Muscle of leg (tissue), 3 donors: ENCODE measurements at regions not wholly inside any gene's neighbourhood (a gene's known extent, or its start where the extent isn't known, plus 50 kb on each side); places are given as distances from the start of the nearest gene placed in this dataset.

Source experiments
- DNase-seq: peaks from one replicate; pipeline ENCODE4 v3.0.0; 2013
- H3K27ac ChIP-seq: one replicate; pipeline ENCODE4 v1.5.1; 2013; ENCODE audit warnings: mild to moderate bottlenecking, low read length, control low read depth
- H3K27me3 ChIP-seq: one replicate; pipeline ENCODE4 v1.6.1; 2013; ENCODE audit warnings: low read length; ENCODE audit not compliant: control insufficient read depth, insufficient read depth
- H3K36me3 ChIP-seq: one replicate; pipeline ENCODE4 v1.6.1; 2013; ENCODE audit warnings: low read length; ENCODE audit not compliant: control insufficient read depth, insufficient read depth
- H3K4me1 ChIP-seq: one replicate; pipeline ENCODE4 v1.6.1; 2013; ENCODE audit warnings: low read length; ENCODE audit not compliant: control insufficient read depth, insufficient read depth
- H3K4me3 ChIP-seq: one replicate; pipeline ENCODE4 v1.5.1; 2013; ENCODE audit warnings: low read length, control low read depth
- H3K9me3 ChIP-seq: replicated peaks from 2 replicates; pipeline ENCODE4 v1.6.1; 2013; ENCODE audit warnings: low read depth, low read length; ENCODE audit not compliant: control insufficient read depth
- WGBS: methylation state at CpG from one replicate; pipeline ENCODE4 v1.1.5; 2013; ENCODE audit warnings: missing lambda C conversion rate; ENCODE audit not compliant: insufficient coverage; 5-methylcytosine and 5-hydroxymethylcytosine counted together

DNA sequence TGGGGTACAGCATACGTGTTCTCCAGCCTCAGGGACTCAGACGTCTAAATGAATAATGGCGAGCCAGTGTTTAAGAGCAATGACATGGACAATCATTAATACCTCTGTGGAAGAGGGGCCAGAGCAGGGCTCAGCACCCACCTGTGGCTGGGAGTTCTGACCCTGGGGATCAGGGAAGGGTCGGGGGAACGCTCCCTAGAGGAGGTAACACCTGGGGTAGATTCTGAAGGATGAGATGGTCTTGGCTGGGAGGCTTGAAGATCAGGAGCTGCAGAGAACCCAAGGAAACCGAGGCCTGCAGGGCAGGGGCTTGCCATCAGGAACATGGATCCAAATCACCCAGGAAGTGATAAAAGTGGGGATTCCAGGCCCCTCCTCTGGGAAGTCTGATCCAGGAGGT is 138.2 kb upstream of the RUNX3 start:
- 83% methylated on average over 6 of the region's 6 CpGs for WGBS
- Histone ChIP-seq H3K27ac (no peak overlapping the region), H3K4me3 (no peak overlapping the region), H3K36me3 (no peaks in the 10 kb centered on the region), H3K27me3 (peaks cover 2% of the 10 kb centered on the region), H3K4me1 (peaks cover 15% of the 10 kb centered on the region), H3K9me3 (peaks cover 3% of the 10 kb centered on the region)
- no peak for DNase-seq

DNA sequence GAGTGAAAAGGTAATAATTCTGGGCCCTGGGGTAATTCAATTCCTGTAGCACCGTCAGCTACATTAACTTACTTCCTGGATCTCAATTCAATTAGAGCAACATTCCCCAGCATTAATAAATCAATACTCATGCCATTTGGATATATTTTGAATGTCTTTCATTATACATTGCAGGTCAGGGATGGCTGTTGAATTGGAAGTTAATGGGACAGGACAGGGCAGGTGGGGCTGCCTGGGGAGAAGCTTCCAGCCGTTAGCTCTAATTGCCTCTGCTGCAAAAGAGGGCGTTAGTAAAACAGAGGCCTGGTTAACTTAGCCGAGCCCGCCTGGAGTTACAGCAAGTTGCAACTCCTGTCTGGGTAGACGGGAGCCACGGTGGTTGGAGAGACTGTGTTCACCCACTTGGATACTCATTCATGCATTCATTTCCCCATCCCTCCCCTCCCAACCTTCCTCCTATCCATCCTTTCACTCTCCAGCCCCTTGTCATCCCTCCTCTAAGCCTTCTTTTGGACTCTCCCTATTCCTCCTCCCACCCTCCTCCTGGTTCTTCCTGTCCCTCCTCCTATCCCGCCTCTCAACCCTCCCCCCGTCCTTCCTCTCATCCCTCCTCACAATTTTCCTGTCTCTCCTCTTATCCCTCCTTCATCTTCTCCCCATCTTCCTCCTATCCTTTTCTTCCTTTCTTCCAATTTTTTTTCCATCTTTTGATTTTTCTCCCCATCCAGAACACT is 137.6 kb upstream of the RUNX3 start:
- Histone ChIP-seq H3K9me3 (peaks cover 3% of the 10 kb centered on the region), H3K27me3 (peaks cover 2% of the 10 kb centered on the region), H3K27ac (no peak overlapping the region), H3K36me3 (no peaks in the 10 kb centered on the region), H3K4me3 (no peak overlapping the region), H3K4me1 (peaks cover 15% of the 10 kb centered on the region)
- no peak for DNase-seq
- 62% methylated on average over 8 of the region's 9 CpGs for WGBS

DNA sequence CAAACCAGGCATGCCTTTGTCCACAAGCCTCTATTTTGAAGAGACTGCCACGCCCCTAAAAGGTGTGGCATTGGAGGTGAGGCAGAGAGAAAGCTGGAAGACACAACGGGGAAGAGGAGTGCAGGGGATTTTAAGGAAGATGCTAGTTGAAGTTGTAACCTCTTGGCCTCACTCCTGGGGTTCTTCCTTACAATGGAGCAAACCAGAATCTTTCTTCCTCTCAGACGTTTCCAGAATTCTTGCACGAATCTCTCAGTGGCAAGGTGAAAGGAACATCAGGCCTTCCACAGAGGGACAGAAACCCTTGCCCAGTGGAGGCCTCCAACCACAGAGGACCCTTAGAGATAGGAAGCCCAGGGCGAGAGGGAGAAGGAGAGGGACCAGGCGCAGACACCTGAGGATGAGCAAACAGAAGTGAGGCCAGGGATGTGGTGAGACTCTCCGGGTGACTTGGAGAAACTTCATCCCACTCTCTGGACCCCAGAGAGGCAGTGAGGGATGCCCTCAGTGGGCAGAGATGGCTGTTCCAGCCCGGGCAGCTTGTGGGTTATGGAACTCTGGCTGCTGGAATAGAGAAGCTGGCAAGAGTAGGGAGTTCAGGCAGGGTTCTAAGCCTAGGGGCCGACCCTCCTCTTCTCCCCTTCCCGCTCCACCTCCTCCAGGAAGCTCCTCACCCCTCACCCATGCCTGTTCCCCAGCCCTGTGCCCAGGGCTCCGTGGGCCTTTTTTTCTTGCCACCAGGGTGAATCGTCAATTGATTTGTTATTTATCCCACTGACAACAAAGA is 136.8 kb upstream of the RUNX3 start:
- Histone ChIP-seq H3K27me3 (peaks cover 2% of the 10 kb centered on the region), H3K9me3 (peaks cover 3% of the 10 kb centered on the region), H3K36me3 (no peaks in the 10 kb centered on the region), H3K4me1 (peaks cover 15% of the 10 kb centered on the region), H3K4me3 (no peak overlapping the region), H3K27ac (no peak overlapping the region)
- WGBS: 74% methylated on average over 5 of the region's 12 CpGs
- no peak for DNase-seq

DNA sequence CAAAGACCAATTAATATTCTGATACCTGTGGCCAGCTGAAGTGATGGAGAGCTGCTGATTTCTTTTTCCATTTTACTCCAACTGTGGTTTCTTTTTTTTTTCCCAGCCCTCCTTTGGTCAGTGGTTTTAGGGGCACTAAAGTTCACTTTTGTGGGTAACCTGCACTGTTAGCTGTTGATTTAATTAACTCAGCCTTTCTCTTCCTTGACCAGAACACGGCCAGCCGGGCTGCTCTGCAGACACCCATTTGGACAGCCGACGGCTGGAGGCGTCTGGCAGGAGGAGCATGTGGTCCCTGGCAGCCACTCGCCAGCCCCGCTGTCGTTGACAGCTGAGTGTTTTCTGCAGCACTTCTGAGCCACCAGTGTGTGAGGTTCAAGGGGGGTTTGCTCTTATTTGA is 136.2 kb upstream of the RUNX3 start:
- DNase-seq: no peak
- 3% methylated on average over 8 of the region's 8 CpGs for WGBS
- no peak overlapping the region for H3K27ac ChIP-seq
- no peaks in the 10 kb centered on the region for H3K36me3 ChIP-seq
- no peak overlapping the region for H3K4me3 ChIP-seq
- H3K4me1 ChIP-seq: peaks cover 15% of the 10 kb centered on the region
- H3K27me3 ChIP-seq: peaks cover 2% of the 10 kb centered on the region
- H3K9me3 ChIP-seq: peaks cover 3% of the 10 kb centered on the region

DNA sequence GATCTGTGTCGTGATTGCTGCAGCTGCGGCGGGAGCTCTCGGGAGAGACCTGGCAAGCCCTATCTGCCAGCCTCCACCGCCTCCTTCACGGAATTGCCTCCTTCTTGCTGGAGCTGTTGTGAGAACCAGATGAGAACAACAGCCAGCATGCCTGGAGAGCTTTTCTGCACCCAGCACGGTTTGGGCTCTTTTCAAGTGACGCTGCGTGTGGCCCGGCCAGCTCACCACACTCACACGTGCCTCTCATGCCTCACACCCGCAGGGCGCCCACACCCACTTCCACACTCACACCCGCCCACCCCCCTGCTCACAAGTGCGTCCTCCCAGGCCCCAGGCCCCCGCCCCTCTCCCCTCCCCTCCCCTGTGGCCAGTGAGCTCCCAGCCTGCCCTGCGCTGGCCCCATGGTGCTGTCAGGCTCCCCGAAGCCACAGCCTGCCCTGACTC is 135.7 kb upstream of the RUNX3 start:
- H3K27ac ChIP-seq: no peak overlapping the region
- H3K4me3 ChIP-seq: no peak overlapping the region
- H3K36me3 ChIP-seq: no peaks in the 10 kb centered on the region
- H3K4me1 ChIP-seq: peaks cover 15% of the 10 kb centered on the region
- 26% methylated on average over 8 of the region's 18 CpGs for WGBS
- peaks cover 3% of the 10 kb centered on the region for H3K9me3 ChIP-seq
- peaks cover 2% of the 10 kb centered on the region for H3K27me3 ChIP-seq
- no peak for DNase-seq

DNA sequence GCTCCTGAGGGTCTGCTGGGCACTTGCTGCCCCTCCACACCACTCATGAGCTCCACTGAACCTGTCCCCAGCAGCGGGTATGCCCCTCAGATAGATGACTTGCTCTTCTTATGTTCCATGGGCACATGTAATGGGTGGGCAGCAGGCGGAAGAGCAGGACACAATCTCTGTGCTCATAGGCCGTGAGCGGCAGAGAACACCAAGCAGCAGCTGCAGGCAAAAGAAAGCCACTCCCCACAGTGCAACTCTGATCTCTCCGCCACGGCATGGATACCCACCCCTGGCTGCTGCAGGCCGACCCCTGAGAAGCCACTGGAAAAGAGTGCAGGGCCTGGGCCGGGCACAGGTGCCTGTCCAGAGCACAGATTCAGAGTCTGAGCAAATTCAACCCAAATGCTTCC is 135.2 kb upstream of the RUNX3 start:
- H3K4me3 ChIP-seq: no peak overlapping the region
- H3K27me3 ChIP-seq: peaks cover 1% of the 10 kb centered on the region
- WGBS: 52% methylated on average over 8 of the region's 8 CpGs
- DNase-seq: no peak
- no peak overlapping the region for H3K27ac ChIP-seq
- peaks cover 3% of the 10 kb centered on the region for H3K9me3 ChIP-seq
- no peaks in the 10 kb centered on the region for H3K36me3 ChIP-seq
- H3K4me1 ChIP-seq: peaks cover 15% of the 10 kb centered on the region

DNA sequence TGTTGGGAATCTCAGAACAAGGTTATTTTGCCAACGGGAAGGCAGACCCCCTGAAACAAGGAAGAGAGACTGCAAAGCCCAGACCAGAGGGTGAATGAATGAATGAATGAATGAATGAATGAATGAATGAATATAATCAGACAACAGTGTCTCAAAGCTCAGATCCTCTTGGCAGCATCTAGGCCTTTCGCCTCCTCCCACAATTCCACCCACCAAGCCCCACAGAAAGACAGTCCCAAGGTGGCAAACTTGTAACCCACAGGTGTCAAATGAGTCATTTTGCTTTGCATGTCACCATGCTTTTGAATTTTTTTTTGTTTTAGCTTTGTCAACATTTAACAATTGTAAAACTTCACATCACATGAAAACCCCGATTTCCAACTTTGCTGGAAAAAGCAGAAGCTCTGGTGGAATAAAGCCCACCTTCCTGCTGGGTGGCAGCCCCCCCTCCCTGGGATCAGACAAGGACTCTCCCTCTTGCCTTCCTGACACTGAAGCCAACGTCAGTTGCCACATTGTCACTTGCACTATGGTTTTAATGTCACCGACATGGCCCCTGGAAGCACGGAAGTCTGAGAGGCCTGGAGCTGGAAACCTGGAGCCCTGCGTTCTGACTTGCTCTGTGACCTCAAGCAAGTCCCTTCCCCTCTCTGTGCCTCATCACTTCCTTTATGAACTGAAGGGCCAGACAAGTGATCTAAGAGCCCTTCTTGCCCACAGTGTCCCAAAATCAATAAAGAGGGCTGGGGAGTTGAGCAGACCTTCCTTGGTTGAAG is 134.6 kb upstream of the RUNX3 start:
- Histone ChIP-seq H3K4me3 (no peak overlapping the region), H3K36me3 (no peaks in the 10 kb centered on the region), H3K9me3 (peaks cover 3% of the 10 kb centered on the region), H3K27ac (no peak overlapping the region), H3K4me1 (peaks cover 15% of the 10 kb centered on the region), H3K27me3 (no peaks in the 10 kb centered on the region)
- no peak for DNase-seq
- 58% methylated on average over 6 of the region's 7 CpGs for WGBS

DNA sequence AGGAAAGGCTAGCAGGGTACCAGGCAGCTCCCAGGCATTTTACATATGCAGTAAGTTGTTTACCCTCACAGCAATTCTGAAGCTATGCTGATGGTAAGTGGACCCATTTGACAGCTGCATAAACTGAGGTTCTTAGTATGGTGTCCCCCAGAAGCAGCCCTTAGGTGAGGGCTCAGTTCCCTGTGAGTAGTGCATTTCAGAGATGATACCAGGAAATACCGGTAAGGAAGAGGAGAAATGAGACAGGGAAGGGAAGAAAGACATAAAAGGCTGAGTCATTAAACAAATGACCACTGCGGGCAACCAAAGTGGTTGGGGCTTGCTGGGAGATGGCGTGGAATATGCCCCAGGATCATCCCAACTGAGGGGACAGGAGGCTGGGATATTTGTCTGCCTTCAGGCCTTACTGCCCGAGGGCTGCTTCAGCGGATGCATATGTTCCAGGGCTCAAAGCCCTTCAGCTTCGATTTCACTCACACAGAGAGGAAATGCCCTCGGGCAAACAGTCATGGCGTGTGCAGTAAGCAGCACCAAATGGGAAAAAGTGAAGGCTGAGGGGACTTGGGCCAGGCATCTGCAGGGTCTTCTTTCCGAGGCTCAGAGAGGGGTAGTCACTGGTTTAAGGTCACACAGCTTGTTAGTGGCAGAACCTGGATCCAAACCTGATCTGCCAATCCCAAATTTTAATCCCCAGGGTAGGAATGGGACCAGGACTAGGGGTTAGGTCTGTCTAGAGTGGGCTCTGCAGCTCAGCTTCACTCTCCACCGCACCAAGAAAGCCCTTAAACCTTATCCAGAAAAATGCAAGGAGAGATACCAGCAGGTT is 133.7 kb upstream of the RUNX3 start:
- 81% methylated on average over 6 of the region's 10 CpGs for WGBS

DNA sequence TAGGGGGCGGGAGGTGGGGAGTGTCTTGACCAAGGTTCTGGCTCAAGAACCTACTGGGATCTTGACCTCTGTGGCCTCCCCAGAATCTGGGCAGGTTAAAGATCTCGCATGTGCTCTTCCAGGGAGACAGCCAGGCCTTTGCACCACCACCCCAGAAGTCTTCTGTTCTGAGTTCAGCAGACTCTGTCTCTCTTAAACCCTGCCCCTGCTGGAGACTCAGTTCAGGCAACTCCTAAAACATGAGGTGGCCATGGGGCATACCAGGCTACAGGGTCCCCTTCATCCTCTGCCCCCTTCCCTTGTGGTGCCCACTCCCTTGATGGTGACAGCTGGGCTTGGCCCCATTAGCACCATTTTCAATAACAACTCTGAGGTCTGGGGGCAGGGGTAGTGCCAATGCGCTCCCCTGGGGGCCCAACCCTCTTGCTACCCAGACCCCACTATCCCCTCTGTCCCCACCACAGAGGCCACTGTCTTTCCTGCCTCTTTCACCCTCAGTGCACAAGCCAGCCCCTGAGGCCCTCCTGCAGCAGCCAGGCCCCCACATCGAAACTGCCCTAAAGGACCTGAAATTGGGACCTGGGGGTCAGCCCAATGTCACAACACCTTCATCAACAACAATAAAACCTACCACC is 132.7 kb upstream of the RUNX3 start:
- no peak for DNase-seq
- WGBS: 81% methylated on average over 3 of the region's 4 CpGs
- no peaks in the 10 kb centered on the region for H3K9me3 ChIP-seq
- H3K36me3 ChIP-seq: no peaks in the 10 kb centered on the region
- no peak overlapping the region for H3K27ac ChIP-seq
- no peaks in the 10 kb centered on the region for H3K27me3 ChIP-seq
- H3K4me1 ChIP-seq: peaks cover 15% of the 10 kb centered on the region
- no peak overlapping the region for H3K4me3 ChIP-seq

More for the DNA sequence above, 133.7 kb upstream of the RUNX3 start:
- no peaks in the 10 kb centered on the region for H3K36me3 ChIP-seq
- no peak overlapping the region for H3K4me3 ChIP-seq
- H3K27me3 ChIP-seq: no peaks in the 10 kb centered on the region
- H3K27ac ChIP-seq: no peak overlapping the region
- no peak for DNase-seq
- H3K4me1 ChIP-seq: peaks cover 15% of the 10 kb centered on the region
- H3K9me3 ChIP-seq: no peaks in the 10 kb centered on the region
